ENCODE measurements at regions not wholly inside any gene's neighbourhood (a gene's known extent, or its start where the extent isn't known, plus 50 kb on each side); places are given as distances from the start of the nearest gene placed in this dataset.

DNA sequence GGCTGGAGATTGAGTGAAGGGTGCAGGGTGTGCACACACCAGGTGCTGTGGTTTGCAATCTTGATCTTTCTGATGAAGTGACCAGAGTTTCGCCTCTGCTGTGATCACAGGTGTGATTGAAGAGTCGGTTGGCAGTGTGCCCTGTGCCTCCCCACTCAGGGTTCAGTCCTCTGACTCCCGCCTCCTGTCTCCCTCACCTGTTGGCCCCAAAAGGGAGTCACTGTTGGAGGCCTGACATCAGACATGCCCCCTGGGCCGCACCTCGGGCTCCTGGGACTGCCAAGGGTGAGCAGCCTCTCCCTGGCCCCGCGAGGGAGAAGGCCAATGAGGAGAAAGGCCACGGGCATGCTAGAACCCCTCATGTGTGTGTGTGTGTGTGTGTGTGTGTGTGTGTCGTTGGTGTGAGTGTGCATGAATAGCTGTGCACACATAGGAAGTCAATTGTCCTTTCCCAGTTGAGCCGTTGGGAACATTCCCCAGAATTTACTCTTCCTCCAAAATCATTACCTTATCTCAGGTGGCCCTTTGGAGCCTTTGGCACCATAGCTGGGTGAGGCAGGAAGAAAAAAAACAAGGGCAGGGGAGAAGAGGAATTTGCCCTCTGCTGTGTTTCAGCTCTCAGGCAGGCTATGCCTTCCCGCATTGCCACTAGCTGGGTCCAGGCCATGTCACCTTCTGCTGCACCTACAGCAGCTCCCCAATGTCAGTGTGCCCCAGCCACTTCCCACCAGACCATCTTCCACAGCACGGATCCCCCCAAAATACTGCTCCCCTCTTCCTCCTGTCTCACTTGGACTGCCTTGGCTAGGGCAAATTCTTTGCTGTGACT, 78.1 kb upstream of the LAPTM4A start:
- intact Hi-C loops (cut with DNase I; ENCODE audit: low total_unique reads) = loop anchor here (10.0 kb wide), 1 partner anchor 95 kb away; the partner anchor contains the start of gene SDC1
- H3K36me3 ChIP-seq (ENCODE audit: low read depth, missing control alignments) = no peaks in the 10 kb centered on the region
- no peak overlapping the region for H3K4me3 ChIP-seq
- H3K9me3 ChIP-seq = no peaks in the 10 kb centered on the region
- no peak for DNase-seq
- H3K27me3 ChIP-seq = no peaks in the 10 kb centered on the region
- 85 to 91% methylated on average over 11 to 12 of the region's 12 CpGs for WGBS, 2 donors
- no peak overlapping the region for H3K27ac ChIP-seq
- no peak for TF ChIP-seq POLR2A (IDR thresholded peaks at IDR 0.05)
- TF ChIP-seq, protein P1, sequence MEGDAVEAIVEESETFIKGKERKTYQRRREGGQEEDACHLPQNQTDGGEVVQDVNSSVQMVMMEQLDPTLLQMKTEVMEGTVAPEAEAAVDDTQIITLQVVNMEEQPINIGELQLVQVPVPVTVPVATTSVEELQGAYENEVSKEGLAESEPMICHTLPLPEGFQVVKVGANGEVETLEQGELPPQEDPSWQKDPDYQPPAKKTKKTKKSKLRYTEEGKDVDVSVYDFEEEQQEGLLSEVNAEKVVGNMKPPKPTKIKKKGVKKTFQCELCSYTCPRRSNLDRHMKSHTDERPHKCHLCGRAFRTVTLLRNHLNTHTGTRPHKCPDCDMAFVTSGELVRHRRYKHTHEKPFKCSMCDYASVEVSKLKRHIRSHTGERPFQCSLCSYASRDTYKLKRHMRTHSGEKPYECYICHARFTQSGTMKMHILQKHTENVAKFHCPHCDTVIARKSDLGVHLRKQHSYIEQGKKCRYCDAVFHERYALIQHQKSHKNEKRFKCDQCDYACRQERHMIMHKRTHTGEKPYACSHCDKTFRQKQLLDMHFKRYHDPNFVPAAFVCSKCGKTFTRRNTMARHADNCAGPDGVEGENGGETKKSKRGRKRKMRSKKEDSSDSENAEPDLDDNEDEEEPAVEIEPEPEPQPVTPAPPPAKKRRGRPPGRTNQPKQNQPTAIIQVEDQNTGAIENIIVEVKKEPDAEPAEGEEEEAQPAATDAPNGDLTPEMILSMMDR (IDR thresholded peaks at IDR 0.05) = no peak
- H3K4me1 ChIP-seq = no peaks in the 10 kb centered on the region

DNA sequence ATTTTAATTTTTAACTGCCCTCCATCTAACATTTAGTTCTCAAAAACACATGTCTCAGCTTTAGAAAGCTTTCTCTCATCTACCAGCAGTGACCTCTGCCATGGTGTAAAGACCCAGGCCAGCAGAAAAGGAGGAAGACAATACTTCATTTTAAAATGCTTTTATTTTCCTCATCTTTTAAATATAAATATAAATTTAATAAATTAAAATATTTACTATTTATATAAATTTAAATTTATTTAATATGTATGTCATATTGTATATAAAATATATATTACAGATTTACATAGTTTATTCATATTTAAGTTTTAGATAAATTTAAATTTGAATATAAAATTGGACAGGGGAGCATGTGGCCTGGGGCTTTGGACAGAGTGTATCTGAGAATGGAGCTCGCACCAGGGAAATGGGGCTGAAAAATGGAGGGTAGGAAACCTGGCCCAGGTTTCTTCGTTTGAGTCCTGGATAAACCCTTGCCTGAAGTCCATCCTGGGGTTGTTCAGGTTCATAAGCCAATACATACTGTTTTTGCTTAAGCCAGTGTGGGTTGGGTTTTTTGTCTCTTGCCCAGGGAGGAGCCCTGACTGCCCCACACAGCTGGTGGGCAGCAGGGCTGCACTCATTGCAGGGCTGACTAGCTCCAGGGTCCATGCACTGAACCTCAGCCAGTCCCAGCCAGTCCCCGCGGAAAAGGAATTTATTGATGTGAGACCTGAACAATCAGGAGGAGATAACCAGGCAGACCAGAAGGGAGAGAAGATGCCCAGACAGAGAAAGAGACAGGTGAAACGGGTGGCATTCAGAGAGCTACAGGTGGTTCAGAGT, 77.3 kb upstream of the LAPTM4A start:
- intact Hi-C loops (cut with DNase I; ENCODE audit: low total_unique reads) = no loop called here
- no peak for TF ChIP-seq POLR2A (IDR thresholded peaks at IDR 0.05)
- TF ChIP-seq, protein P1 (IDR thresholded peaks at IDR 0.05) = no peak
- Histone ChIP-seq H3K27ac (no peak overlapping the region), H3K27me3 (no peaks in the 10 kb centered on the region), H3K9me3 (no peaks in the 10 kb centered on the region), H3K36me3 (ENCODE audit: low read depth, missing control alignments) (no peaks in the 10 kb centered on the region), H3K4me3 (no peak overlapping the region), H3K4me1 (no peaks in the 10 kb centered on the region)
- no peak for DNase-seq
- 91% methylated on average over 5 of the region's 5 CpGs for WGBS, 2 donors

DNA sequence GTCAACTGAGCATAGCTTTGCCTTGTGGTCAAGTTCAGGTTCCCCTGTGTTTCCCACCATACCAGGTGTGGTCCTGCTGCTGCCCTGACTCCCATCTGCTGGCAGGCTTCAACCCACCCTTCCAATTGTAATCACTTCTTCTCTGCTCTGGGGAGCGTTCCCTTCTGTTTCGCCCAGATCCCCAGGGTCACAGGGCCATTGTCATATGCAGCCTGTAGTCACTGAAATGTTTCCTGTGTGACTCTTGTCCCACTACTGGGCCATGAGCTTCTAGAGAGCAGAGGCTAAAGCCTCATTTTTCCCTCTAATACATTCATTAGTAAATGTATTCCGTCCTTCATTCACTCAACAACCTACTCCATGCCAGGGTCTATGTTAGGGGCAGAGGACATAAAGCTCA, 75.0 kb upstream of the LAPTM4A start:
- Histone ChIP-seq H3K36me3 (ENCODE audit: low read depth, missing control alignments) (no peaks in the 10 kb centered on the region), H3K9me3 (no peaks in the 10 kb centered on the region), H3K4me1 (no peaks in the 10 kb centered on the region), H3K4me3 (no peak overlapping the region), H3K27ac (no peak overlapping the region), H3K27me3 (no peaks in the 10 kb centered on the region)
- TF ChIP-seq, protein P1 (IDR thresholded peaks at IDR 0.05) = no peak
- TF ChIP-seq POLR2A (IDR thresholded peaks at IDR 0.05) = no peak
- intact Hi-C loops (cut with DNase I; ENCODE audit: low total_unique reads) = no loop called here
- DNase-seq = no peak
- 89 to 91% methylated on average over 3 of the region's 3 CpGs for WGBS, 2 donors

DNA sequence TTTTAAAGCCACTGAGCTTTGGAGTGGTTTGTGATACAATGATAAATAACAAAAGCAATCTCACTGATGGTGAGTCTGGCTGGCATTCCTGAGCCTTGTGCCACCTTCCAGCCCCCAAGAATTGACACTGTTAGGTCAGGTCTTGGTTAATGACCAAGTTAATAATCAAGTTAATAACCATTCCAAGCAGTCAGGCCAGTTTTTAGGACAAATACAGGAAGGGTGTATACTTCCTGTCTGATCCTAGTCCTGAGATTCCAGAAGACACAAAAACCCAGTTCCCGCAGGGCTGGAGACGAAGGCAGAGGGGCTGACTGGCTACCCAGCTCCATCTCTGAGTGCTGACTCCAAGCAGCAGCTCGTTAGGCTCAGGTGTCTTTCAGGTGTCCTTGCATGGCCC, 74.6 kb upstream of the LAPTM4A start:
- no peak for DNase-seq
- TF ChIP-seq POLR2A (IDR thresholded peaks at IDR 0.05) = no peak
- TF ChIP-seq, protein P1 (IDR thresholded peaks at IDR 0.05) = no peak
- WGBS, 2 donors = 61 to 92% methylated on average over 3 of the region's 3 CpGs
- no peaks in the 10 kb centered on the region for H3K36me3 ChIP-seq (ENCODE audit: low read depth, missing control alignments)
- H3K27me3 ChIP-seq = no peaks in the 10 kb centered on the region
- no peaks in the 10 kb centered on the region for H3K9me3 ChIP-seq
- H3K4me3 ChIP-seq = no peak overlapping the region
- H3K27ac ChIP-seq = no peak overlapping the region
- H3K4me1 ChIP-seq = no peaks in the 10 kb centered on the region
- intact Hi-C loops (cut with DNase I; ENCODE audit: low total_unique reads) = no loop called here

Data from testis (tissue), 2 donors.